Activated naive CD8-positive, alpha-beta T cell treated with anti-CD3 and anti-CD28 coated beads for 36 hours (primary cell): ENCODE measurements at regions not wholly inside any gene's neighbourhood (a gene's known extent, or its start where the extent isn't known, plus 50 kb on each side); places are given as distances from the start of the nearest gene placed in this dataset.

ENCODE experiments used
- DNase-seq: peaks from one replicate; pipeline ENCODE4 v3.0.0; 2021
- H3K27ac Mint-ChIP-seq: one replicate; pipeline ENCODE4 v1.8.0; 2022; ENCODE audit warnings: mild to moderate bottlenecking, moderate library complexity, mixed read lengths
- H3K27me3 Mint-ChIP-seq: one replicate; pipeline ENCODE4 v1.8.0; 2022; ENCODE audit warnings: mild to moderate bottlenecking, mixed read lengths
- H3K36me3 Mint-ChIP-seq: one replicate; pipeline ENCODE4 v1.8.0; 2021; ENCODE audit warnings: mild to moderate bottlenecking, mixed read lengths
- H3K4me1 Mint-ChIP-seq: one replicate; pipeline ENCODE4 v1.8.0; 2021; ENCODE audit warnings: mixed read lengths
- H3K4me3 Mint-ChIP-seq: one replicate; pipeline ENCODE4 v1.8.0; 2022; ENCODE audit warnings: mild to moderate bottlenecking, moderate library complexity, mixed read lengths
- H3K9me3 Mint-ChIP-seq: one replicate; pipeline ENCODE4 v1.8.0; 2022; ENCODE audit warnings: mixed read lengths

DNA sequence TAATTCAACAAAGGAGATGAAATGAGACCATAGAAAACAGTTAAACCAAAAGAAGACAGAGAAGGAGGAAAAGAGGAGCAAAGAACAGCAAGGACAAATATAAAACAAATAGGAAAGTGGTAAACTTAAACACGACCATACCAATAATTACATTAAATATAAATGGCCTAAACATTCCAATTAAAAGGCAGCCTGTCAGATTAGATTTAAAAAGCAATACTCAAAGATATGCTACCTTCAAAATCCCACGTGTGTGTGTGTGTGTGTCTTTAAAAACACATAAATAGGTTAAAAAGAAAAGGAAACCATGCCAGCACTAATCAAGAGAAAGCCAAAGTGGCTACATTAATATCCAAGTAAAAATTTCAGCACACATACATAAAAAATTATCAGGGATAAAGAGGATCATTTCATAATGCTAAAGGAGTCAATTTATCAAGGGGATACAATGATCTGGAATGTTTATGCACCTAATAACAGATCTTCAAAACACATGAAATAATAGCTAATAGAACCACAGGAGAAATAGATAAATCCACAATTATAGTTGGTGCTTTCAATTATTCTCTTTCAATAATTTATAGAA lies 355.7 kb upstream of the POU3F1 start:
- Mint-ChIP-seq H3K27ac (no peak overlapping the region), H3K9me3 (peaks cover 21% of the 10 kb centered on the region), H3K27me3 (peaks cover 33% of the 10 kb centered on the region), H3K4me3 (no peak overlapping the region), H3K4me1 (no peaks in the 10 kb centered on the region), H3K36me3 (peaks cover 3% of the 10 kb centered on the region)
- DNase-seq, result no peak

DNA sequence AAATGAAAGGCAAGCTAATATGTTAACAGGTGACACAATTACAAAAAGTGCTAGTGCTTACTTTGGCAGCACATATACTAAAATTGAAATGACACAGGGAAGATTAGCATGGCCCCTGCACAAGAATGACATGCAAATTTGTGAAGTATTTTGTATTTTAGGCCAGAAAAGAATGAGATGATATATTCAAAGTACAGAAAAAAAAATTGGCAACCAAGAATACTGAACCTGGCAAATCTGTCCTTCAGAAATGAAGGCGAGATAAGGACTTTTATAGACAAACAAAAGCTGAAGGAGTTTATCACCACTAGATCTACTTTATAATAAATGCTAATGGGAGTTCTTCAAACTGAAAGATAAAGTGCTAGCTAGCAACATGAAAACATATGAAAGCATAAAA lies 350.0 kb upstream of the POU3F1 start:
- H3K36me3 Mint-ChIP-seq, result peaks cover 3% of the 10 kb centered on the region
- no peak for DNase-seq
- H3K9me3 Mint-ChIP-seq, result peaks cover 12% of the 10 kb centered on the region
- H3K27me3 Mint-ChIP-seq, result peaks cover 49% of the 10 kb centered on the region
- H3K27ac Mint-ChIP-seq, result no peak overlapping the region
- no peak overlapping the region for H3K4me3 Mint-ChIP-seq
- no peaks in the 10 kb centered on the region for H3K4me1 Mint-ChIP-seq

DNA sequence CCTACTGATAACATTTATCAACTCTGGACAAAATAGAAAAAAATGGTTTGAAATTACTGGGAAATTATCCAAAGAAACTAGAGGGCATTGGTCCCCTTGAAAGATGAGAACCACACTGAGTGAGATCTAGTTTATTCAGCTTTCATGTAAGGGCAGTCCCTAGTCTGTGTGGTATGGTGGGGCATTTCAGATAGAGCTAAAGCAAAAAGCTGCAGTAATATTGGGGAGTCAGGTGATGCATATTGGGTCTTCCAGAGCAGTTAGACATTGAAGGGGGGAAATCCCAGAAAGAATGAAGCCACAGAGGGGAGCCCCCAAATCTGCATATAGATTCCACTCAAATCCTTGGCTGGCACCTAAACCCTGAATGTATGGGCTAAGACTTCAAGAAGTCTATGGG lies 347.7 kb upstream of the POU3F1 start:
- H3K27me3 Mint-ChIP-seq, result peaks cover 56% of the 10 kb centered on the region
- no peak overlapping the region for H3K27ac Mint-ChIP-seq
- H3K9me3 Mint-ChIP-seq, result peaks cover 14% of the 10 kb centered on the region
- H3K4me1 Mint-ChIP-seq, result no peaks in the 10 kb centered on the region
- peaks cover 3% of the 10 kb centered on the region for H3K36me3 Mint-ChIP-seq
- H3K4me3 Mint-ChIP-seq, result no peak overlapping the region
- DNase-seq, result no peak

DNA sequence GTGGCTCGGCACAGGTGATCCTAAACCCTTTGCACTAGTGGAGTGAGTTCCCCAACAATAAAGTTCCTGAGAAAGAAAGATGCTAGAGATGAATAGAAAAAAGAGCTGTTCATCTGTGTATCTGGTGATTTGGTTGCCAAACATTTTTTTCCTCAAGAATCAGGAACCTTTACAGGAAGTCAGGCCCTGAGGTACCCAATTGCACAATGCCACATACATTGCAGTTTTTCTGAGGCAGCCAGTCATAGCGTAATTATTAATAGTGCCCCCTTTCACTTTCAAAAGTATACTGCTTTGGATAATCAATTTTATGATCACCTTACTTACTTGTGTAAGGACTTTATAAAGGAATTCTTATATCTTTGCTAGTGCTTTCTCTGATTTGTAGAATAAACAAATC lies 346.3 kb upstream of the POU3F1 start:
- no peak for DNase-seq
- Mint-ChIP-seq H3K36me3 (peaks cover 3% of the 10 kb centered on the region), H3K4me3 (no peak overlapping the region), H3K27me3 (peaks cover 51% of the 10 kb centered on the region), H3K27ac (no peak overlapping the region), H3K4me1 (no peaks in the 10 kb centered on the region), H3K9me3 (peaks cover 14% of the 10 kb centered on the region)

DNA sequence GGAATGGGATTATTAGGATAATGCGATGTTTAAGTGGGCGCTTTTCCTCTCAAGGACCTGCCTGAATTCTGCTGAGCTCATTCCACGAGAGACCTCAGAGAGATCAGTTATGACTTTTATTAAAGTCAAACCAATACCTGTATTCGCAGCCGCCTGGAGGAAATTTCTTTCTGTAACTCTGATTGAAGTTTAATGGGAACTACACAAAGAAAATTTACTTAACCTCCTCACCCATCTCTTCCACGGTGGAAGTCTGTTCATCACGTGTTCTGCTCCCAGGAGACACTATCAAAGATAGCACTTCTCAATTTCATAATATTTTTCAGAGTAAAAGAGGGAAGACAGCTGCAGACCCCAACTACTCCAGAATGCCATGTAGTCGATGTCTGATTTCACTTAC lies 334.7 kb upstream of the POU3F1 start:
- no peak overlapping the region for H3K4me3 Mint-ChIP-seq
- DNase-seq, result no peak
- H3K27me3 Mint-ChIP-seq, result peaks cover 7% of the 10 kb centered on the region
- no peaks in the 10 kb centered on the region for H3K4me1 Mint-ChIP-seq
- no peak overlapping the region for H3K27ac Mint-ChIP-seq
- H3K9me3 Mint-ChIP-seq, result no peaks in the 10 kb centered on the region
- no peaks in the 10 kb centered on the region for H3K36me3 Mint-ChIP-seq

DNA sequence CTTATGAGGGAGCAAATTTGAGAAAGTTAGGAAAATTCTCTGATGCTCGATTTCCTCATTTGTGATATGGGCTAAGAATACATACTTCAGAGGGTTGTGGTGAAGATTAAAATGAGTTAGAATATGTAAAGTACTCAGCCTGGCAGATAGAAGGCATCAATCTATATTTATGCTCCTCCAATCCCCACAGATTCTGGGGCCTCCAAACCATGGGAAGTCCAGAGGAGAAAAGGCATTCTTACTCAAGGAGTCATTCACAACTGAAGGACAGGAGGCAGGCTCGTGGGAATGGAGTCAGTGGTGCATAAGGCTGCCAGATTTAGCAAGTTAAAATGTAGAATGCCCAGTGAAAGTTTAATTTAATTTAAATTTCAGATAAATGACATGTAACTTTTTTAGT lies 330.0 kb upstream of the POU3F1 start:
- DNase-seq, result no peak
- Mint-ChIP-seq H3K4me3 (no peak overlapping the region), H3K4me1 (no peaks in the 10 kb centered on the region)

DNA sequence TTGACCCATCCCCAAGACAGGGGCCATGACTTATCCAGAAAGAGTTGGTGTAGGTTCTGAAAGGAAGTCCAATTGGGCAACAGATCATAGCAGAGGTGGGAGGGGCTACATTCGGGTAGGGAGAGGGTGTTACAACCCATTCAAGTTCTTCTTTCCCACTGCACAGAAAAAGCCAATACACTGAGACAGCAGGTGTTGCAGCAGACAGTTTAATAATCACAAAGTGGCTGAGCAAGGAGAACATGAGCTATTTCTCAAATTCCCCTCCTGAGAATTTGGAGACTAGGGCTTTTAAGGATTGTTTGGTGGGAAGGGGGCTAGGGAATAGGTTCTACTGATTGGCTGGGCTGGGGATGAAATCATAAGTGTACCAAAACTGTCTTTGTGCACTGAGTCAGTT lies 328.4 kb upstream of the POU3F1 start:
- H3K27ac Mint-ChIP-seq, result no peak overlapping the region
- peaks cover 16% of the 10 kb centered on the region for H3K27me3 Mint-ChIP-seq
- H3K36me3 Mint-ChIP-seq, result no peaks in the 10 kb centered on the region
- H3K4me1 Mint-ChIP-seq, result no peaks in the 10 kb centered on the region
- no peak overlapping the region for H3K4me3 Mint-ChIP-seq
- DNase-seq, result no peak
- peaks cover 7% of the 10 kb centered on the region for H3K9me3 Mint-ChIP-seq

More for the DNA sequence above, 330.0 kb upstream of the POU3F1 start:
- no peaks in the 10 kb centered on the region for H3K36me3 Mint-ChIP-seq
- peaks cover 6% of the 10 kb centered on the region for H3K27me3 Mint-ChIP-seq
- no peak overlapping the region for H3K27ac Mint-ChIP-seq
- H3K9me3 Mint-ChIP-seq, result peaks cover 7% of the 10 kb centered on the region

DNA sequence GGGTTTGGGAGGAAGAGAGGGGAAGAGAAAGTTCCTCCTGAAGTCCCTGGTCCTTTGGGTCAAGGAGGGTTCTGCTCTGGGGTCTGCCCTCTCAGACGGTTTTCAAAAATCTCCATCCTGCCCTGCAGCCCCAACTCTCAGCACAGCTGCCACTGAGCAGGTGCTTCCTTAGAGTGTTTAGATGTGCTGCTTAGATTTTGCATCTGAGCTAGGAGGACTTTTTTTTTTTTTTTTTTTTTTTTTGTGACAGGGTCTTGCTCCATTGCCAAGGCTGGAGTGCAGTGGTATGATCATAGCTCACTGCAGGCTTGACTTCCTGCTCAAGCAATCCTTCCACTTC lies 324.9 kb upstream of the POU3F1 start:
- Mint-ChIP-seq H3K36me3 (no peaks in the 10 kb centered on the region), H3K9me3 (peaks cover 7% of the 10 kb centered on the region), H3K27me3 (peaks cover 24% of the 10 kb centered on the region), H3K4me1 (no peaks in the 10 kb centered on the region), H3K4me3 (no peak overlapping the region), H3K27ac (no peak overlapping the region)
- no peak for DNase-seq

DNA sequence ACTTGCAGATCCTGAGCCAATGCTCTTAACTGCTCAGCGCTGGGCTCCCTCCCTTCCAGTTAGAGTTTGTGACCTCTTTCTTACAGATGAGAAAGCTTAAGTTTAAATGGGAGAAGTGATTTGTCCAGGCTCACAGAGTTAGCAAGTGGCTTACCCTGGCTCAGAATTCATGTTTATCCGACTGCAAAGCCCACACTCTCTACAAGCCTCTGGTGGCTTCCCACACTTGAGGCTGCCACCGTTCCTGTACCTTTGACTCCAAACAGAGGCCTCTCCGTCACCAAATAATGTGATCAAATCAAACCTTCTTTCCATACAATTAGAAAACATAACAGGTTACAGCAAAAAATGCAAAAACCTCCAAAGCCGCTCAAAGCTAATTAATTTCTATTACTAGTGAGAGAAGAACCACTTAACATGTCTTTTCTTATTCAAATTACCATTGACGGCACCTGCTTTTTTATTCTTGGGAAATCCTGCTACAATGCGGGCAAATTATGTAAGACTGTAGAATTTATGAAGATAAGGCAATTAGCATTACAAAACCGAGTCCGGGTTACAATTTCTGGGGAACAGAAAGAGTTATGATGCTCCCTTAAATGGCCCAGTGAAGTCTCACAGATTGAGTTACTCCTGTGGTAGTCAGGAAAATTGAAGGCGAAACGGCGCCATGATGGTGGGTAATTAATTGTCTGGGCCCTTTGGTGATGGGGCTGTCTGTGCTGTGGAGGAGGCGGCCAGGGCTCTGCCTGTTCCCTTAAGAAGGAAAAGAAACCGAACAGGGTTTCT lies 324.3 kb upstream of the POU3F1 start:
- Mint-ChIP-seq H3K9me3 (peaks cover 7% of the 10 kb centered on the region), H3K27me3 (peaks cover 24% of the 10 kb centered on the region)

DNA sequence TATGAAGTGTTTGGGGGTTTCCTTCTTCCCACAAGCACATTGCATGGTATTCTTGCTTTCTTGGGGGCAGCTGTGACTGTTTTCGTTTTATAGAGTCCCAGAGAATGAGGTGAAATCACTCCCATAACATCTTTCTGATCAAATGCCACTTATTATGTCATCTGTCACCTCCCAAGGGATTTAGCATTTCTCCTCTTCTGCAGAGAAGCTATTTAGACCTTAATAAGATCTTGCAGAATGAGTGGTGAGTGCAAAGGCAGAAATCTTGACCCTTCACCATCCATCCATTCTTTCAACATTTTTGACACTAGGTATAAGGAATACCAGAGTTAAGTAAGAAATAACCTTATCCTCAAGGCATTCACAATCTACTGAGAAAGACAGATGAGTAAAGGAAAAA lies 318.6 kb upstream of the POU3F1 start:
- peaks cover 14% of the 10 kb centered on the region for H3K27me3 Mint-ChIP-seq
- no peaks in the 10 kb centered on the region for H3K4me1 Mint-ChIP-seq
- no peak for DNase-seq

More for the DNA sequence above, 324.3 kb upstream of the POU3F1 start:
- Mint-ChIP-seq H3K27ac (no peak overlapping the region), H3K36me3 (no peaks in the 10 kb centered on the region), H3K4me3 (no peak overlapping the region), H3K4me1 (no peaks in the 10 kb centered on the region)
- no peak for DNase-seq

DNA sequence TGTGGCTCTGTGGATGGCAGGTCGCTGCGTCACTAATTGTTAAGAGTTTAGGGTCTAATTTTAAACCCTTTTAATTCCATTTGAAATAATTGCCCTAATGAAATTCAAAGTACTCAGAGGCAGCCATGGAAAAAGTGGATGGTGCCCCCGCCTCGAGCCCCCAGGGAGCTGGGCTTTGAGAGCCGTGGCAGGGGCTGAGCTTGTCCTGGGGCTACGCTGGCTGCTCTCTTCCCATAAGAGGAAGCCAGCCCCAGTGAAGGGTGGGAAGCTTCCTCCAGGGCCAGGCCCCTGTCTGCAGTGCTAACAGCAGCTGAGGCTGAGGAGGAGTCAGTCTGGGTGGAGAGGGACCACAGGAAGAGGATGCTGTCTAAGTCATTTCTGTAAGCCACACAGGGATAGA lies 315.0 kb upstream of the POU3F1 start:
- H3K27me3 Mint-ChIP-seq, result peaks cover 7% of the 10 kb centered on the region
- no peak overlapping the region for H3K27ac Mint-ChIP-seq
- no peak overlapping the region for H3K4me3 Mint-ChIP-seq
- H3K9me3 Mint-ChIP-seq, result no peaks in the 10 kb centered on the region
- H3K36me3 Mint-ChIP-seq, result no peaks in the 10 kb centered on the region
- DNase-seq, result no peak
- no peaks in the 10 kb centered on the region for H3K4me1 Mint-ChIP-seq

More for the DNA sequence above, 318.6 kb upstream of the POU3F1 start:
- Mint-ChIP-seq H3K27ac (no peak overlapping the region), H3K4me3 (no peak overlapping the region), H3K36me3 (no peaks in the 10 kb centered on the region), H3K9me3 (no peaks in the 10 kb centered on the region)

DNA sequence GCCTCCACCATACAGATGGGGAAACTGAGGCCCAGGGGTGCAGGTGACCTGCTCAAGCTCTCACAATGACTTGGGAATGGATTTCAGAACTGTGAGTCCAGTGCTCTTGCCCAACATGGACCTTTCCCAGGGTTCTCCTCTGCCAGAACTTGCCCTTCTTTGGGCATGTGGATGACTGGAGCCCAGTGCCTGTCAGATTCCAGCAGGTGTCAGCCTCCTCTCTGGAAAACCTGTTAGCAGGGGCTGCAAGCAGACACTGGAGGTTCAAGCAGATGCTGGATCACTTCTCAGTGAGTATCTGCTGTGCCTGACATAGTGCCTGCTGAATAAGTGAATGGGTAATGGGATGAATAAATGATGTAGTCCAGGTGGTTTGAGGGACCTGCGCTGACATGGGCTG lies 314.2 kb upstream of the POU3F1 start:
- no peak overlapping the region for H3K27ac Mint-ChIP-seq
- no peaks in the 10 kb centered on the region for H3K9me3 Mint-ChIP-seq
- H3K4me1 Mint-ChIP-seq, result no peaks in the 10 kb centered on the region
- no peak for DNase-seq
- H3K36me3 Mint-ChIP-seq, result no peaks in the 10 kb centered on the region
- no peak overlapping the region for H3K4me3 Mint-ChIP-seq
- peaks cover 7% of the 10 kb centered on the region for H3K27me3 Mint-ChIP-seq

DNA sequence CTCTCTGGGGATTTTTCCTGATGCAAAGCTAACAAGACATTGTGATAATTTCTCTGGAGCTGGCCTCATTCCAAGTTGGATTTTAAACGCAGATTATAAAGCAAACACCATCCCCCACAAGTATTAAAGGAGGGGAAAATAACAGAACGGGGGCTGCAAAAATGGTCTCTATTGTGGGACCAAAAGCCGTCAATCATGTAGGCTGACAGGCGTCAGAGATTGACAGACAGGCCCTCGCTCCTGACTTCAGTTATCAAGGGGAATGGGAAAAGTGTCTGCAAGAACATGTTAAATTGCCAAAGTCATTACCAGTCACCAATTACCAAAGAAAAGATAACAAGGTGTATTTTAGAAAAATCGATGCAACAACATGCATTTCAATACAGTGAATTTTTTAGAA lies 307.4 kb upstream of the POU3F1 start:
- Mint-ChIP-seq H3K4me1 (no peaks in the 10 kb centered on the region), H3K36me3 (no peaks in the 10 kb centered on the region), H3K27me3 (peaks cover 18% of the 10 kb centered on the region), H3K9me3 (peaks cover 2% of the 10 kb centered on the region), H3K27ac (no peak overlapping the region), H3K4me3 (no peak overlapping the region)
- DNase-seq, result no peak

DNA sequence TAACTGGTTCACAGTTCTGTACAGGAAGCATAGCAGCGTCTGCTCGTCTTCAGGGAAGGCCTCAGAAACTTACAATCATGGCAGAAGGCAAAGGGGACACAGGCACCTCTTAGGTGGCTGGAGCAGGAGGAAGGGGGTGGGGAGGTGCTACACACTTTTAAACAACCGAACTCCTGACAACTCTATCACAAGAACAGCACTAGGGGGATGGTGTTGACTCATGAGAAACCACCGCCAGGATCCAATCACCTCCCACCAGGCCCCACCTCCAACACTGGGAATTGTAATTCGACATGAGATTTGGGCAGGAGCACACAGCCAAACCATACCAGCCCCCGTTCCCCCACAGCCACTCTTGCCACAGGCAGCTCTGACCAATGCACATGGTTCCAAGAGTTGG lies 306.3 kb upstream of the POU3F1 start:
- H3K9me3 Mint-ChIP-seq, result peaks cover 11% of the 10 kb centered on the region
- DNase-seq, result no peak
- no peaks in the 10 kb centered on the region for H3K4me1 Mint-ChIP-seq
- H3K4me3 Mint-ChIP-seq, result no peak overlapping the region
- no peak overlapping the region for H3K27ac Mint-ChIP-seq
- peaks cover 14% of the 10 kb centered on the region for H3K27me3 Mint-ChIP-seq
- no peaks in the 10 kb centered on the region for H3K36me3 Mint-ChIP-seq

DNA sequence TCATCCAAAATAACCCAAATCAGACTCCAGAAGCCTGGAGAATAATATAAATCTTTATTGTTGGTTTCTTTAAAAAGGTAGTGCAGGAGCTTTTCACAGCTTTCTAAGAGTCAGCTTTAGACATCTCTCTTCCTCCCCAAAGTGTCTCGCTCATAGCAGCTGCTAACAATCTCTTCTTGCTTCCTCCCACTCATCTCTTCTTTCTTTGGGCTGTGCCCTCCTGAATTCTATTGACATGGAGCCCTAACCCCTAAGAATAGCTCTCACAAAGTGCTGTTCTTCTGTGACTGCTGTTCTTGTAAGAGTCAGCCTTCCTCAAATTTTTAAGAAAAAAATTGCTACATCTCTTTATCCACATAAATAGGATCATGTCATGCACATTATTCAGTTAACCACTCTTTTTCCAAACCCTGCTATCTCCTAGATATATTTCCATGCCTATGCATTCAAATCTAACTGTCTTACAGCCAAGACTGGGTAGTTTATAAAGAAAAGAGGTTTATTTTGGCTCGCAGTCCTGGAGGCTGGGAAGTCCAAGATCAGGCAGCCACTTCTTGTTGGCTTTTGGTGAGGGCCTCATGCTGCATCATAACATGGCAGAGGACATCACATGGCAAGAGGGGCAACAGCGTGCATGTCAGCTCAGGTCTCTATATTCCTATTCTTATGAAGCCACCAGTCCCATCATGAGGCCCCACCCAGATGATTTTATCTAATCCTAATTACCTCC lies 301.0 kb upstream of the POU3F1 start:
- DNase-seq, result no peak

More for the DNA sequence above, 301.0 kb upstream of the POU3F1 start:
- Mint-ChIP-seq H3K27ac (no peak overlapping the region), H3K4me1 (no peaks in the 10 kb centered on the region), H3K4me3 (no peak overlapping the region), H3K9me3 (peaks cover 15% of the 10 kb centered on the region), H3K36me3 (no peaks in the 10 kb centered on the region), H3K27me3 (peaks cover 17% of the 10 kb centered on the region)
